ENCODE measurements at regions not wholly inside any gene's neighbourhood (a gene's known extent, or its start where the extent isn't known, plus 50 kb on each side); places are given as distances from the start of the nearest gene placed in this dataset.

GRCh38 chr21:41631564-41632461 lies 123.9 kb upstream of the TMPRSS2 start:
- H4K20me1 ChIP-seq (ENCODE audit: insufficient read depth, low read length), result no peaks in the 10 kb centered on the region
- ATAC-seq (peak; percentile 61), DNase-seq (ENCODE audit: low spot score) (no peak), FAIRE-seq (no peak)
- H3K9ac ChIP-seq (ENCODE audit: insufficient read depth, low read depth, low read length), result no peak overlapping the region
- no peaks in the 10 kb centered on the region for H3K79me2 ChIP-seq (ENCODE audit: insufficient read depth, low read length)
- no peak overlapping the region for H3K4me3 ChIP-seq (replicated peaks in 1 of 3; ENCODE audit: insufficient read depth in 1 of 3, low read depth in 2 of 3, low read length in 3 of 3)
- H3K36me3 ChIP-seq (replicated peaks in 1 of 2; ENCODE audit: control insufficient read depth in 1 of 2, insufficient read depth in 2 of 2, low read length in 2 of 2), result no peaks in the 10 kb centered on the region
- in situ Hi-C loops (cut with HindIII; ENCODE audit: extremely low pct_ligation_motif_present, low pct_unique_long_range_greater_than_20kb) (no loop called here), intact Hi-C loops (cut with micrococcal nuclease; ENCODE audit: unreplicated experiment) (no loop called here)
- 53% methylated on average over 8 of the region's 14 CpGs for WGBS (ENCODE audit: low lambda C conversion rate)
- TF ChIP-seq ZNF235 (CRISPR knock-in tag; IDR thresholded peaks at IDR 0.05; ENCODE audit: borderline replicate concordance), result no peak
- no peak overlapping the region for H3K27ac ChIP-seq (ENCODE audit: extremely low read length, insufficient read depth, low read length)
- H3K4me2 ChIP-seq (ENCODE audit: low read depth, low read length), result no peak overlapping the region
- H3K4me1 ChIP-seq (ENCODE audit: insufficient read depth, low read length), result no peaks in the 10 kb centered on the region
- H3K27me3 ChIP-seq (ENCODE audit: control insufficient read depth in 1 of 2, insufficient read depth in 2 of 2, low read length in 2 of 2), result 0 out of 5 replicates have a peak, but pooled peaks cover 0 to 4% of the 10 kb centered on the region in 2 experiments
- H2AFZ ChIP-seq (ENCODE audit: low read length), result no peak overlapping the region
- H3K9me3 ChIP-seq (ENCODE audit: low read length), result no peaks in the 10 kb centered on the region
- CTCF ChIA-PET (ENCODE audit: low intra/inter-chr PET ratio, low total read pairs), result no interaction called here
- BruUV-seq (replicated peaks), result no TSS peak
- POLR2A ChIA-PET, result no interaction called here

- H3K79me2 ChIP-seq (ENCODE audit: insufficient read depth, low read length), result no peaks in the 10 kb centered on the region
- FAIRE-seq (no peak), DNase-seq (ENCODE audit: low spot score) (no peak), ATAC-seq (no peak)
- no peak overlapping the region for H3K4me2 ChIP-seq (ENCODE audit: low read depth, low read length)
- WGBS (ENCODE audit: low lambda C conversion rate), result 46% methylated on average over 7 of the region's 17 CpGs
- TF ChIP-seq ATF7 (IDR thresholded peaks at IDR 0.05), result no peak
- no peak for TF ChIP-seq ATF7 (CRISPR knock-in tag; IDR thresholded peaks at IDR 0.05)
- no peak for TF ChIP-seq ZNF10 (CRISPR knock-in tag; IDR thresholded peaks at IDR 0.05; ENCODE audit: borderline replicate concordance, low read depth)
- no peak for TF ChIP-seq ADNP (CRISPR knock-in tag; IDR thresholded peaks at IDR 0.05)
- no peak for TF ChIP-seq HMG20A (CRISPR knock-in tag; IDR thresholded peaks at IDR 0.05; ENCODE audit: borderline replicate concordance)
- no peak for TF ChIP-seq SP5 (CRISPR knock-in tag; IDR thresholded peaks at IDR 0.05; ENCODE audit: borderline replicate concordance, low read depth)
- POLR2A ChIA-PET, result no interaction called here
- 0 out of 5 replicates have a peak, but pooled peaks cover 0 to 4% of the 10 kb centered on the region in 2 experiments for H3K27me3 ChIP-seq (ENCODE audit: control insufficient read depth in 1 of 2, insufficient read depth in 2 of 2, low read length in 2 of 2)
- no peak overlapping the region for H3K27ac ChIP-seq (ENCODE audit: extremely low read length, insufficient read depth, low read length)
- H3K9me3 ChIP-seq (ENCODE audit: low read length), result no peaks in the 10 kb centered on the region
- no peaks in the 10 kb centered on the region for H3K36me3 ChIP-seq (replicated peaks in 1 of 2; ENCODE audit: control insufficient read depth in 1 of 2, insufficient read depth in 2 of 2, low read length in 2 of 2)
- H4K20me1 ChIP-seq (ENCODE audit: insufficient read depth, low read length), result no peaks in the 10 kb centered on the region
- intact Hi-C loops (cut with micrococcal nuclease; ENCODE audit: unreplicated experiment) (no loop called here), in situ Hi-C loops (cut with HindIII; ENCODE audit: extremely low pct_ligation_motif_present, low pct_unique_long_range_greater_than_20kb) (no loop called here)
- no TSS peak for BruUV-seq (replicated peaks)
- 0 out of 2 replicates have a peak, but pooled peaks cover under 1% of the 10 kb centered on the region for H3K4me1 ChIP-seq (ENCODE audit: insufficient read depth, low read length)
- H3K4me3 ChIP-seq (replicated peaks in 1 of 3; ENCODE audit: insufficient read depth in 1 of 3, low read depth in 2 of 3, low read length in 3 of 3), result no peak overlapping the region
- H2AFZ ChIP-seq (ENCODE audit: low read length), result no peak overlapping the region
- no peak overlapping the region for H3K9ac ChIP-seq (ENCODE audit: insufficient read depth, low read depth, low read length)
- CTCF ChIA-PET (ENCODE audit: low intra/inter-chr PET ratio, low total read pairs), result no interaction called here
These were observed 123.0 kb upstream of the TMPRSS2 start for GRCh38 chr21:41630917-41631316.

Data from HepG2 (cell line).